GM21825 (cell line): ENCODE measurements at regions not wholly inside any gene's neighbourhood (a gene's known extent, or its start where the extent isn't known, plus 50 kb on each side); places are given as distances from the start of the nearest gene placed in this dataset.
"Not testable (repeated sequence)": the region's sequence is repeated elsewhere in the genome, so short reads cannot be mapped to it uniquely, and the experiment has no call there.

ENCODE experiments used
- ATAC-seq: cut with Tn5 transposase; IDR thresholded peaks from one replicate; pipeline ENCODE4 v1.9.1; 2021; ENCODE audit warnings: mild to moderate bottlenecking, moderate library complexity; ENCODE audit not compliant: unreplicated experiment

DNA sequence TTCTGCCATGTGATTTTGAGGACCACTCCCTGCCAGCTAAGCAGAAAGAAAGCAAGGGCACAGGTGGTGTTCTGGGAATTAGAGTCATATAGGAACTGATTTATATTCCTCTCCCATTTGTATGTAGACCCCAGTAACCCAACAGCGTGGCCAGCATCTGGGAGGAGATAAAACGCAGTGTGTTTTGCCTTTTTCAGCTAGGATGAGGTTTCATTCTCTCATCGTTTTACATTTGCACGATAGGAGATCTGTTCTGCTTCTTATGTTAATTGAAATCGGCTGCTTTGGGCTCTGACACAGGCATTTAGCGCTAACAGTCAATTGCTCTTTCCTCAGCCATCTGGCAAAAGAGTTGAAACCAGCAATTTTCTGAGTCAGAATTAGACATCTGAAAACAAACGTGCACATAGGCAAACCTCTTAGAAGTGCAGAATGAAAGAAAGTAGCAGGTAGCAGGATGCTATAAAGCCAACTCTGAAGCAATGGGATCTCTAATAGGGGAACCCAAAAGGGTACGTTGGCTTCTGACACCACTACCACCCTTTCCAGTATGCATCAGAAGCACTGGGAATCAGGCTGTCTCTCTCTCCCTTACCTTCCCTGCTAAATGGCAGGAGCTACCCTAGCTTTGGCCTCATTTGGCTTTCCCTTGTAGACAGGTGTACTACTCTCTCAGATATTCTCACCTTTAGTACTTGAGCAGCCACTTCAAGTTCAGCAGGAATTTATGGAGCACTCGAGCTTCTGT, 219.1 kb downstream of the PHLDA1 start:
- no peak for ATAC-seq

DNA sequence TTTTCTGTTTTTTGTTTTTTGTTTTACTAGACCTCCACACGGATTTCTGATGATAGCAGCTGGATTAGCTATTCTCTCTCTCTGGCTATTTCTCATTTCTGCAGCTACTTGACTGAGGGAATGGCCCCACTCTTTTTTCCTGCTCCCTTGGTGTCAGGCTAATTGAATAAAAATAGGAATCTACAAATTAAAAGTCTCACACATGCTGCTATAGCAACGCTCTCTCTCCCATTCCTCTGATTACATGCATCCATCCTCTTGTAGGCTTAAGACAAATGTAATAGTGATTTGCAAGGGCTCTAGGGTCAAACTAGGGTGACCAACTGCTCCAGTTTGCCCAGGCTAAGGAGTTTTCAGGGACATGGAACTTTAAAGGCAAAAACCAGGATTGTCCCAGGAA, 221.8 kb downstream of the PHLDA1 start:
- ATAC-seq, result no peak

GRCh38 chr12:75807494-75807893, 224.1 kb downstream of the PHLDA1 start:
- no peak for ATAC-seq

DNA sequence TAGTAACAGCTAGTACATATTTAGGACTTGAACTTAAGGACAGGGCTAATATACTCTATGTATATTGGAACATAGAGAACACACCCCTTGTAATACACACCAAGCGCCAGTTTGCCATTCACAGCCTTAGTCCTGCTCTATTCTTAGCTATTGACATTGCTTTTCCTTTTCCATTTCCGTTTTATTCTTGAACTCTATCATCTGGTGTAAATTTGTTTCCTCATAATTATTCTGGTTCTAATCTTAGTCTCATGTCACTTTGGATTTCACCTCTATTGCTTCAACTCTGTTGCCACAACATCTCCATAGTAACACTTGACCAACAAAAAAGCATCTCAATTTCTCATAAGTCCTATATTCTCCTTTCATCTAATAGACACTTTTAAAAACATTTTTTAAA, 225.7 kb downstream of the PHLDA1 start:
- ATAC-seq, result no peak

- no peak for ATAC-seq
Observed at GRCh38 chr12:75805320-75805719, 226.3 kb downstream of the PHLDA1 start.

DNA sequence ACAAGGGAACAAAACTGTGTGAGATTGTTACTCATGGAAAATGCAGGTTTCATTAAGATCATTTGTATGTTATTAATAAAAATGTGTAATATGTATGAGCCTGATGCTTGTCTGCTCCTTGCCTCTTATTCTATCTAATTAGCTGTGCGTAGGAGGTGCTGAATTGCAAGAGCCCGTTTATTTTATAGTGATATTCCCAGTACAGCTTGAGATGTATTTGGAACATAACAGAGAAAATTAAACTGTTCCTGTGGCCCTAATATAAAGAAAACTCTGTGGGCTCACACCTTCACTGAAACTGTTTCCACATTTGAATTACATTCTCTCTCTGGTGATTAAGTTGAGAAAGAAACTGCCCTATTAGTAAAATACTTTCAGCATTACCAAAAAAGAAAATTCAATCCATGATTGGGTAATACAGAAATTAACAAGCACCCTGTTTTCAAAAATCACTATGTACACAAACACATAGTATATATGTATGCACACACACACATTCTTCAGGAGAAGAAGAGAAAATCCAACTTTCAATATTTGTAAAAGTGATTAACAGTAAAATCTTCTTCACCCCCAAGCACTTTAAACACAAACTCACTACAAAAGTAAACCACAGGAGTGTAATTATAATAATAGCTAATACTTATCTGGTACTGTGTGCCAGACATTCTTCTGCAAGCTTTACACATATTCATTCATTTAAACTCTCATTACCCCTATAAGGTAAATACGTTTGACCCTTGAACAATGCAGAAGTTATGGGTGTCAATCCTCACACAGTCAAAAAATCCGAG, 233.2 kb downstream of the PHLDA1 start:
- ATAC-seq, result no peak

- ATAC-seq, result no peak
Observed at GRCh38 chr12:75795125-75795524, 236.5 kb downstream of the PHLDA1 start.

DNA sequence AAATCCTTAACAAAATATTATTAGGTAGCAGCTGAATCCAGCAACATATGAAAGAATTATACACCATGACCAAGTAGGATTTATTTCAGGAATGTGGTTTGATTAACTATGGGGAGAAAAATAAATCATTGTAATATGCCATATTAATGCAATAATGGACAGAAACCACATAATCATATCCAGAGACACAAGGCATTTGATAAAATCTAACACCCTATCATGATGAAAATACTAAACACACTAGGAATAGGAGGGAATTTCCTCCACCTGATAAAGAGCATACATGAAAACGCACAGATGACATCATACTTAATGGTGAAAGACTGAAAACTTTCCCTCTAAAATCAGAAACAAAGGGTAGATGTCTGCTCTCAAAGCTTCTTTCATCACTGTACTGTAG, 238.9 kb downstream of the PHLDA1 start:
- no peak for ATAC-seq

GRCh38 chr12:75790219-75790618, 241.4 kb downstream of the PHLDA1 start:
- ATAC-seq, result no peak

GRCh38 chr12:75787146-75787545, 244.4 kb downstream of the PHLDA1 start:
- ATAC-seq, result not testable (repeated sequence)

- no peak for ATAC-seq
Observed at GRCh38 chr12:75786070-75786469, 245.5 kb downstream of the PHLDA1 start.

- ATAC-seq, result no peak
Observed at GRCh38 chr12:75784591-75784990, 247.0 kb downstream of the PHLDA1 start.

DNA sequence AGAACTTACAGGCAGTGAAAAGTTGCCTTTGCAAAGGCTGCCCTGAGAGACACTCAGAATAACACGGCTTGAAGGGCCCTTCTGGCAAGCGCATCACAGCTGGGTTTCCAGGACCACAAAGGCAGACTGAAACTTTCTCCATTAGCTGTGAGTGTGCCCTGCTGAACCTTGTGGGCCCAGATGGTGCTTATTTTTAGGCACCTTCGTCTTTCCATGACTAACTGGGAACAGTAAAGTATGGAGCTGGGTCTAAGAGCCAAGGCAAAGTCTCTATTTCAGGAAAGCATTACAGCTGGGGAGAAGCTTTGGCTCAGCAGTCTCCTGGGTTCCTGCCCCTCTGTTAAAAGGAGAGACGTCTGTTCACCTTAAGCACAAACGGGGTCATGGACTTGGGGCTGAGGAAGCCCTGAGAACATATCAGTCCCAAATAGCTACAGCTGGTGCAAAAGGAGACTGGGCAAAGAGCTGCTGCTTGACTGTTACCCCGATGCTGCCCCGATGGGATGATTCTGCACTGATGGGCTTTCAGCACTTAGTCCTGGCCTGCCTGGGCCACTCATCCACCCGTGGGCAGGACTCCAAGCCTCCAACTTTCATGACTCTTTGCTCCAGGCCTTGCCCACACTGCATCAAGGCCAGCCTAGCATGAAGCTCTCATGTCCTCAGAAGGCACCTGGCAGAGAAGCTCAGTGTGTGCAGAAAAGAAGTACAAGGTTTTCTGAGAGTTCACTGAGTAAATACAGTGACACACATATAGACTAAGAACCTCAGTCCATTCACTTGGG, 248.3 kb downstream of the PHLDA1 start:
- no peak for ATAC-seq

GRCh38 chr12:75782069-75782581, 249.5 kb downstream of the PHLDA1 start:
- no peak for ATAC-seq

DNA sequence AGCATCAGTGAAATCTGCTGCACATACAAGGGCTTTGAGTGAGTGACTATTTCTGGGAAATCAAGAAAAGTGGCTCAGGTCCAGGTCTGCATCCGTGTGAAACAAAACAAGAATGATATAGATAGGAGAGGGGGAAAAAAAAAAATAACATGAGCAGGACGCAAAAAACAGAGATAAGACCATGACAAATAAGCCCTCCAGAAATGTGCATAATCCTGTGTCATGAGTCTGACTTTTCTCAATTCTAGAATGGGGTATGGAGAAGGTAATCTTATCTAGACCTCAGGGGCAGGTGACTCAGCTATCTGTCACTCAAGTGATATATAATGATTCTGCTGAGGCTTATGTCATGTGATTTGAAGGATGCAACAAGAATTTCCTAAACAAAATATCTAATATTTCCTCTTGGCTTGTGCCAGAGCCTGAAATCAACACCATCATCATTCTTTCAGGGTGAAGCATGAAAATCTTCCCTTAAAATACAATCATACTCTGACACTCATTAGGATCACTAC, 250.0 kb downstream of the PHLDA1 start:
- no peak for ATAC-seq

DNA sequence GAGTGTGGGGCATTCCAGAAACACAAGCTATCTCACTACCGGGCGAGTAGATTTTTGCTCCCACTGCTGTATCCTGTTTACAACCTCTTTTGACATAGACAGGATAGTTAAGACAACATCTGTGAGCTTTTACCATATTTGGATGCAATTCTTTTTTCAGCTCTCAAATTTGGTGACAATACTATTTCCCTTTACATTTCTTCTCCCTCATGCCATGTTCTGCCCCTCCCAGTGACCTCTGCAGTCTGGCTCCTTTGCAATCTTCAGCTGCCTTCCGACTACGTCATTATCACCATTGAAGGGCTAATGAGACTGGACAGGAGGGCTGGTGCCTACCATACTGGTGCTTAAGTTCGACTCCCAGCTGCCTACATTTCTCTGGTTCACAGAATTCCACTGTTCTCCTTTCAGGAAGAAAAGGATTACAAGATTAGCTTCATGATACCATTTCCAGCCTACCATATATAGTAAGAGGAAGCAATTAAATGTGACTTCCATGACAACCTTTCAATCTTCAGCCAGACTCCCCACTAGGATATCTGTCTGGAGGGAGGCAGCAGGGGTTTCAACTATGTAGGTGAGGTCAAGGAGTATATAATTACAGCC, 251.6 kb downstream of the PHLDA1 start:
- no peak for ATAC-seq

DNA sequence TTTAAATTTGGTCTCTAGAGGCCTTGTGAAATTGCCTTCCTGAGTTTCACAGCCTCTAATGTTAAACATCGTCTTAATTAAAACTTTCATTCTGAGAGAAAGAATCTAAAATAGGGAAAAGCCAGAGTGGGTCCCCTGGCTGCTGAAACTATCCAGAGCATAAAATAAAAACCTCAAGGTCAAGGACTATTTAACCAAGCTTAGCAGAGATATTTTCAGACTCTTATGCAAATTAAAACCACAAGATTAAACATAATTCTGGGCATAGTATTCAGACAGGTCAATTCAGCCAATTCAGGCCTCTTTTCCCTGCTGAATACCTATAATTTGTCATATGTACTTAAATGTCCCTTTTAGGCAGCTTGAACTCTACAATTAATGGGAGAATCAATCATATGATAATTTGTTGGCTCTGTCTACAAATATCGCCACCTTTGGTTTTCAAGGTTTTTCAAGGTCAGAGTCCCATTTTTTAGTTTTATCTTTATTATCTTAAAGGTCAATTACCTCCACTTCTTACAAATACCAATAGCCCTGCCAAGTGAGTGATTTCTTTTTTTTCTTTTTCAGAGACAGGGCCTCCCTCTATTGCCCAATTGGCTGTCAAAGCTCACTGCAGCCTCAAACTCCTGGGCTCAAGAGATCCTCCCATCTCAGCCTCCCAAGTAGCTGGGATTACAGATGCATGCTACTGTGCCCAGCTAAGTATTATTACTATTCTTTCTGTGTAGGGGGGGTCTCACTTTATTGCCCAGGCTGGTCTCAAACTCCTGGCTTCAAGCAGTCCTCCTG, 257.1 kb downstream of the PHLDA1 start:
- no peak for ATAC-seq

DNA sequence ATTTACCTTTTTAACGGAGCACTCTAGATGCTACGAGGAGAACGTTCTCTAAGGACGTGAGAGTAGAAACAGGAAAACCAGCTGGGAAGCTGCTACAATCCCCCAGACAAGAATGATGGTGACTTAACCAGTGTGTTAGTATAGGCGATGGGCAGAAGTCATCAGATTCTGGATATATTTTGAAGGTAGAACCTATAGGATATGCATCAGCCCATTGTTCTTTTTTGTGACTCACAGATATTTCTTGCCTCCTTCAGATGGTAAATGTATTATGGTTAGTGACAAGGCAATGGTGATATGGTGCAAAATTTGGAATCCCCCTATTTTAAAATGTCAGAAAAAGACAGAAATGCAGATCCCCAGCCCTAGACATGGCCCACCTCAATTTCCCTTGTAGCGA, 258.2 kb downstream of the PHLDA1 start:
- no peak for ATAC-seq

DNA sequence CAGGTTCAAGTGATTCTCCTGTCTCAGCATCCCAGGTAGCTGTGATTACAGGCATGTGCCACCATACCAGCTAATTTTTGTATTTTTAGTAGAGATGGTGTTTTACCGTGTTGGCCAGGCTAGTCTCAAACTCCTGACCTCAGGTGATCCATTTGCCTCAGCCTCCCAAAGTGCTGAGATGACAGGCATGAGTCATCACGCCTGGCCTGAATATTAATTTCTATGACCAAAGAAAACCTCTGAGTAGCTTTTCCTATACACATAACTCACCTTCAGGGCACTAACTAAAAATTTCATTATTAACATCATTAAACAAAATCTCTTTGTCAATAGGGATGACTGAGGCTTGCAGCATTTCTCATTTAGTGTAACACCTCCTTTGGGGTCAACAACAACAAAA, 259.6 kb upstream of the KRR1 start:
- ATAC-seq, result no peak

DNA sequence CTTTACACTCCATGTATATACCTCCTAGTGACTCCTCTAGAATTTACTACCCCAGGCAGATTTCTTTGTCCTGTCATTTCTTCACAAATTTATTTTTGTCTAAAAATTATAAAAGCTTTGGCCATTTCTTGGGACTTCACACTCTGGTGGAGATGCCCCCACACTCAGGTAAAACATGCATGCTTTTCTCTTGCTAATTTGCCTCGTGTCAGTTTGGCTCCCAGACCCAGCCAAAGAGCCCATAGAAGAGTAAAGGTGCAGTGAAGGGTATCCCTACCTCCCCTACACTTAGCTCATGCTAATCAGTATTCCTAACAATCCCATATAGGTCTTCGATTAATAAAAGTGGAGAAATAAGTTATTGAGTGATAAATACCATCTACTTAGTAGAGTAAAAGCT, 256.5 kb upstream of the KRR1 start:
- no peak for ATAC-seq
